GM06990 (cell line): ENCODE measurements at regions not wholly inside any gene's neighbourhood (a gene's known extent, or its start where the extent isn't known, plus 50 kb on each side); places are given as distances from the start of the nearest gene placed in this dataset.

ENCODE experiments used
- DNase-seq: peaks from one replicate; pipeline ENCODE4 v3.0.0-alpha.2; 2011; ENCODE audit not compliant: insufficient read length; ENCODE audit errors: extremely low read depth
- H3K27me3 ChIP-seq: replicated peaks from 2 replicates; pipeline ENCODE4 v1.6.0; 2011; ENCODE audit warnings: low read length; ENCODE audit not compliant: control insufficient read depth, insufficient read depth
- H3K36me3 ChIP-seq: 2 replicates; pipeline ENCODE4 v1.5.1; 2011; ENCODE audit warnings: low read length; ENCODE audit not compliant: control insufficient read depth, insufficient read depth
- H3K4me3 ChIP-seq: replicated peaks from 2 replicates; pipeline ENCODE4 v1.5.1; 2011; ENCODE audit warnings: low read depth, mild to moderate bottlenecking, control low read depth, low read length
- CTCF ChIP-seq: IDR thresholded peaks from 2 replicates; pipeline ENCODE4 v1.5.1; 2011; ENCODE audit warnings: low read length, control low read depth, mild to moderate bottlenecking, inconsistent platforms; ENCODE audit not compliant: insufficient read depth, poor library complexity, severe bottlenecking

- no peak for DNase-seq
- Histone ChIP-seq H3K4me3 (no peak overlapping the region), H3K27me3 (no peaks in the 10 kb centered on the region), H3K36me3 (no peaks in the 10 kb centered on the region)
- TF ChIP-seq CTCF: no peak
Observed at GRCh38 chr2:217471319-217471718, 531.5 kb downstream of the TNS1 start.

GRCh38 chr2:217469203-217469810 lies 533.5 kb downstream of the TNS1 start:
- H3K4me3 ChIP-seq: no peak overlapping the region
- DNase-seq: no peak
- no peak for TF ChIP-seq CTCF

GRCh38 chr2:217468042-217468830 lies 534.6 kb downstream of the TNS1 start:
- Histone ChIP-seq H3K36me3 (no peaks in the 10 kb centered on the region), H3K27me3 (no peaks in the 10 kb centered on the region), H3K4me3 (no peak overlapping the region)
- no peak for TF ChIP-seq CTCF
- no peak for DNase-seq

More at GRCh38 chr2:217469203-217469810, 533.5 kb downstream of the TNS1 start:
- no peaks in the 10 kb centered on the region for H3K36me3 ChIP-seq
- no peaks in the 10 kb centered on the region for H3K27me3 ChIP-seq

- Histone ChIP-seq H3K27me3 (no peaks in the 10 kb centered on the region), H3K4me3 (no peak overlapping the region), H3K36me3 (no peaks in the 10 kb centered on the region)
- TF ChIP-seq CTCF: no peak
- no peak for DNase-seq
Observed at GRCh38 chr2:217467331-217467730, 535.5 kb downstream of the TNS1 start.

- Histone ChIP-seq H3K4me3 (no peak overlapping the region), H3K36me3 (no peaks in the 10 kb centered on the region), H3K27me3 (no peaks in the 10 kb centered on the region)
- no peak for DNase-seq
- TF ChIP-seq CTCF: no peak
Observed at GRCh38 chr2:217466805-217467204, 536.0 kb downstream of the TNS1 start.
